Fibroblast of skin of scalp (primary cell): ENCODE measurements at regions not wholly inside any gene's neighbourhood (a gene's known extent, or its start where the extent isn't known, plus 50 kb on each side); places are given as distances from the start of the nearest gene placed in this dataset.

Experiments used
- DNase-seq: peaks from one replicate; pipeline ENCODE4 v3.0.0-alpha.2; 2013

DNA sequence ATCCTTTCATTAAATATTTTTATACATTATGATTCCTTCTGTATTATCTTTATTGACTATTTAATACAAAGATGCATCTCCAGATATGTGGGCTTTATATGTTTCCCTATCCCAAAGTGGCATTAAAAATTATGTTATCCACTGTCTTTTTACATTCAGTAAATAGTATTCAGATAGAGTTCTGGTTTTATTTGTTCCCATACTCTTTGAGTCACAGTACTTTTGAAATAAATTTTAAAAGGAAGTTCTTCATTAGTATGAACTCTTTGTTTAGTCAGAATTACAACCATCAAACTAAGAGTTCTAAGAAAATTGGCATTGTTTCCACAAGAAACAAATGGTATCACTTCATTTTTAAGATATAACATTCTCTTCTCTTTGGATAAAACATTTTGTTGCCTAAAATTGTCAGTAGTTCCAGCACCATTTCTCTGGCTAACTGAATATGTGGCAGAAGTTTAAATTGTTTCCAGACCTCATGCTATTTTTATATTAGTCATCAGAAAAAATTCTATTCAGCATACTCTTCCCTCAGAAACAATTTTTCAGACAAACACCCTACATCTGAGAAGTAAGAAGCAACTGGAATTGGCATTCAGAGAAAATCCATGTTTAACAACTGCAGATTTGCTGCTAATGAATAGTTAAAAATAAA is 88.5 kb upstream of the COL5A2 start:
- peak; percentile 92 for DNase-seq

DNA sequence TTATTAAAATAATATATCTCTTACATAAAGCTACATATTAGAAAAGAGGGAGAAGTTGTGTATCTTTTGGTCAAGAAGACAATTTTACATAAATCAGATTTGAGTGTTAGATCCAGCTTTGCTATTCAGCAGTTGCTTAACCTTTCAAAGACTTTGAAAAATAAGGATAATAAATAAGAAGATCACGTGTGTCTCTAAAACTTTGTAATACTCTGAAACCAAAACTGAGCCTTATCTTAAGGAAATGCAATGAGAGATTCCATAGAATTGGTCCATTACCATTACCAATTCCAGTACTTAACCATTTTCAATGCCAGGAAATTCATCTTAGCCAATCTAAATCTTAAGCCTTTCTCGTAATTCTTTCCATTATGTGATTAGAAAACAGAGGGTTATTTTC is 89.2 kb upstream of the COL5A2 start:
- peak; percentile 11 for DNase-seq

DNA sequence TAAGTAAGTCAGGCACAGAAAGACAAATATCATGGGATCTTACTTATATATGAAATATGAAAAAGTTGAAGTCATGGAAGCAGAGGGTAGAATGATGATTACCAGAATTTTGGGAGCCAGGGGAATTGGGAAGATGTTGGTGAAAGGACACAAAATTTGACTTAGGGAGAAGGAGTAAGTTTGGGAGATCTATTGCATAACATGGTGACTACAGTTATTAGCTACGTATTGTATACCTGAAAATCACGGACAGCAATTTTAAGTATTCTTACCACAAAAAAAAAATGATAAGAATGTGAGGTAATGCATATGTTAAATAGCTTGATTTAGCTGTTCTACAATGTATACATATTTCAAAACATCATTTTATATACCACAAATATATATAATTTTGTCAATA is 94.2 kb upstream of the COL5A2 start:
- DNase-seq = no peak

DNA sequence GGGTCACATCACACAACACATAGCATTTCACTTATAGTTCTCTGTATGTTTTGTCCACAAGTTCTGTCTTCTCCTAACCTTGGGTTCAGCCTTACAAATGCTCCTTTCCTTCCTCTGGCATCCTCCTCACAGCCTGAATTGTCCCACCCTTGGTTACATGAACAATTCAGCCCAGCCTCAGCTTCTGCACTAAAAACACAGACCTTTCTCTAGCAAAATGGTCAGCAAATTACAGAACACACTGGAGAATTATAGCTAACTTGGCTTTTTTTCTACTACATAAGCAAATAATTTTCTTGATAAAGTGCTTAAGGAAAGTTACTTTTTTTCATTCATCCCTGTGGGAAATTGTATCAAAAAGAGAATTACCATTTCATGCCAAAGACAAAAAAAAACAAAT is 94.8 kb upstream of the COL5A2 start:
- no peak for DNase-seq

DNA sequence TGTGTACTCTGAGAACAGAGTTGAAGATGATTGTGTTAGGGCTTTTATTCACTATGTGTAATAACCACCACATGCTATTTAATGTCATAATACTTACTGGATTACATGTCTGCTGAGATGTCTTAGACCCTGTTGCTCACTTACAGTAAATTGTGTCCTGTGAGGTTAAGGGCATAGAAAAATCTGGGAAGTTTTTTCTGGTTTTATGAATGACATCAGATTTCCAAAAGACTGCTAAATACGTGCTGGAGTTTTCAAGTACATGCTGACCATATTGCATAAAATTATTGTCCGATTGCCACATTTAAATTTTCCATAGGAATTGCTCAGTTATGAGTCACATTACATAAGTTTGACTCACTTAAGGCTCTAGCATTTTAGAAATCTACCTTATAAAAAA is 96.7 kb upstream of the COL5A2 start:
- peak; percentile 99 for DNase-seq

DNA sequence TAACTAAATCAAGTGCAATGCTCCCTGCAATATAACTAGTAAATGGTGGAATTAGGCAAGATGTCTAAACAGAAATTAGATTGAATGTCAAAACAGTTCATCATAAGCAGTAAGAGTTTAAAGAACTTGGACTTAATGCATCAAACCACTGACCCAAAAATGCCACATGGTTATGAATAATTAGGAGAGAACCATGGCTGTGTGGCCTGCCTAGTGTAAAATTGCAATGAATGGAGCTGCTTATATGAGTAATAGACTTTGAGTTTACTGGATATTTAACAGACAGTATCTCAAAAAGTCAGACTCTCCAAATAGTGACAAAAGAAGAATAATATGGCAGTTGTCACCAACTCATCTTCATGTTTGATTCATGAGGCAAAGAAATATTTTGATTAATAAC is 101.6 kb upstream of the COL5A2 start:
- peak; percentile 60 for DNase-seq

DNA sequence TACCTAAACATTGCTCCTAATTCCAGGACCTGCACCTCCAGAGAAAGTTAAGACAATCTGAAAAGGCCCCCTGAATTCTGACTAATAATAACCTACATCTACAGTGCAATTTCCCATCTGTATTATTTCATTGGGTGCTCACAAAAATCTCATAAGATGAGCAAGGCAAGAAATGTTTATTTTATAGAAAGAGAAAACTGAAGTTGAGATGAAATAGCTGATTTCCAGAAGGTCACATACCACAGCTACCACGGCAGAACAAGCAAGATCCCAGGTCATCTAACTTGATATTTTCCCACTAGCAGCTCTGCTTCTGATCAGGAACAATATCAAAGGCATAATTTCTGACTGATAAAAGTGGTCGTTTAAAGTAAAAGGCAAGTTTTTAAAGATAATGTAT is 105.8 kb upstream of the COL5A2 start:
- peak; percentile 44 for DNase-seq

DNA sequence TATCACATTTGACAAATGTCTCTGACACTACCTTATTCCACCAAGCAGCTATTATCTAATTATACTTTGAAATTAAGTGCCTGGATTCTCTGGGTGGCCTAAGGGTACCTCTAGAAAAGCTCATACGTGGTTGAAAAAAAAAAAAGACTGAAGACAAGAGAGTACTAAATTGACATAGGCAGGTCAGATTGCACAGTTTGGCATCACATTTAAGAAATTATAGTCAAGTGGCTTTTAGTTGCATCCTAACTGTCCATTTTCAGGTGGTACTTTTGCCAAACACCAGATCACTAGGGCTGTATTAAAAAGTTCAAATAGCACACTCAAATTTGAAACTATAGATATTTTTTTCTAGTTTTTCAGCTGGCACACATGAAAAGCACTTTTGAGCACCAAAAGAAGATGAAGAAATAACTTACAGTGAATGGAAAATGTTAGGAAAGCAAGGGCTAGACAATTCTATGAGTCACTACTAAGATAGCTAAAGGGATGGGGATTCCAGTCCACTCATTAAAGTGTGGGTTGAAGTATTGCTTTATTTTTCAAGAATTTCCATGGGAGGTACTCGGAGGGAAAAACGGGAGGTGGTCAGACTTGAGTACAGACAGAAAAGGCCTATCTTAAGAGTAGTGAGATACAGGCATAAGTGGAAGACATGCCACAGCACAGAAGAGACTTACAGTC is 106.5 kb upstream of the COL5A2 start:
- DNase-seq = peak; percentile 96

DNA sequence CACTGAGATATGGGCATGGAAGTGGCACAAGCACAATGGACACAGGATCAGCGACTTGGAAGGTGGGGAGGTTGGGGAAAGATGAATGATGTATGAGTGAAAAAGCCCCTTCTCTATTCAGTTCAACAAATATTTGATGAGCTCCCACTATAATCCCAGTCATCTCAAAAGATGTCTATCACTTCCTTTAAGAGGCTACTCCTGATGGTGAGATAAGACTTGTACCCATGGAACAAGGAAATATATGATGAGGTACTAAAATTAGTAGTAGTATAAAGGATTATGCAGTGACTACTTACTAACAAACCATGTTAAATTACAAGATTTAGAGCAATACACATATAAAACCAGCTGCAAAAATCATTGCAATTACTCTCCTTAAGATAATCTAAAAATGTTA is 107.8 kb upstream of the COL5A2 start:
- DNase-seq = no peak

DNA sequence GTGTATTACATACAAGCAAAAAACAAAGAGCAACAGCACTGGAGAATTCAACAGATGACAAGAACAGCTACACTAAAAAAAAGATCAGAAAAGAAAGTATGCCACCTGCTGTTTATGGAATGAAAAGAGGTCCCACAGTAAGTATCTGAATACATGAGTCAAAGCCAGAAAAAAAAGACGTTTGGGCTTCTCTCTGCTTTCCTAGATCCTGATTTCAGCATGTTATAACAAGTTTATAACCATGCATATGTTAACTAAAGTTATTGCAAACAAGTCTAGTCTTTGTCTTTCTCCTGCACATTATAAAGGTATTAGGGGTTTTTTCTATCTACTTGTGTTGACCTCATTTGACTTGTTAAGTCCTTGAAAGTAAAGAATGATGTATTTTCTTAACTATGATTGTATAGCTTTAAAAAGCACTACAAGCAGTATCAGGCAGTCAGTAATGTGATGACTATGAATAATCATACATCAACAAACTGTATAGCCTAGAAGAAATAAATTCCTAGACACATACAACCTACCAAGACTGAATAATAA is 108.5 kb upstream of the COL5A2 start:
- DNase-seq = peak; percentile 90

DNA sequence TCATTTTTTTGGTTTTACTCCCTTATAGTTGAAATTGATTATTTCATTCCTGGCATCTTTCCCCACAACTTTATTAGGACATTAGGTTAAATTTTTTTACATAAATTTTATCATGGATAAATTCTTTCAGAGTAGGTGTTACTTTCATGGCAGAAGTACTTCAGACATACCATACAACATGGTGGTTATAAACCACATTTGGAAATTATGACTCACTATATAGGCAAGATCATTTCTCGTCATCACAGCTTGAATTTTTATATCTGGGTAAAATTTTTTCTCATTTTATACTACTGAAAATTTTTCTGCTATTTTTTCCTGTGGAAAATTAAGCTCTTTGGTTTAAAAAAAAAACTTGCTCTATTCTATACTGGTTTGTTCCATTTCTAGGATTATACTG is 111.9 kb upstream of the COL5A2 start:
- DNase-seq = peak; percentile 71

DNA sequence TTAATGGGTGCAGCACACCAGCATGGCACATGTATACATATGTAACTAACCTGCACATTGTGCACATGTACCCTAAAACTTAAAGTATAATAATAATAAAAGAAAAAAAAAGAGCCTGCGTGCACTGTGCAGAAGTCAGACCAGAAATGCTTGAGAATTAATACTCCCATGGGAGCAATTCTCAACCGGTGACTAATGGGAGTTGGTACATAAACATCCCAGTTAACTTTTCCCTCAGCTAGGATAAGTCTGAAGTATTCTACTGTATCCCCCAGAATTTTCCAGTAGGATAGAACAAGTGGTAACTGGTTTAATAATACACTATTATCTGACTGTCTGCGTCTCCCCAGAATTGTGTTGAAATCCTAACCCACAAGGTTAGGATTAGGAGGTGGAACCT is 113.6 kb upstream of the COL5A2 start:
- peak; percentile 92 for DNase-seq

DNA sequence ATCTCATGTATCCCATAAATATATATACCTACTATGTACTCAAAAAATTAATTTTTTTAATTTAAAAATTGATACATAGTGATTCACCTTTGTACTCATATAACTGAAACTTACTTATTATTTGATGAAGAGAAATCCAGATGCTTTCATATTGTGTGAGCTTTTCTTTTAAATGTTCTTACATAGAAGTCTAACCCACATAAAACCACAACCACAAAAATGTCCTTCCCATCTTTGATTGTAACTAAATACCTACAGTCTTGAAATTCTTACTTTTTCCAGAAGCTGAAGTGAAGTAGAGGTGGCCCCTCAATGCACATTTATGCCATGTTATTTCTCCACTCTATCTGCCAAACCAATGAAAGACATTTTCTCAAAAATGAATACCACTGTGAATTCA is 117.9 kb upstream of the COL5A2 start:
- DNase-seq = peak; percentile 82

DNA sequence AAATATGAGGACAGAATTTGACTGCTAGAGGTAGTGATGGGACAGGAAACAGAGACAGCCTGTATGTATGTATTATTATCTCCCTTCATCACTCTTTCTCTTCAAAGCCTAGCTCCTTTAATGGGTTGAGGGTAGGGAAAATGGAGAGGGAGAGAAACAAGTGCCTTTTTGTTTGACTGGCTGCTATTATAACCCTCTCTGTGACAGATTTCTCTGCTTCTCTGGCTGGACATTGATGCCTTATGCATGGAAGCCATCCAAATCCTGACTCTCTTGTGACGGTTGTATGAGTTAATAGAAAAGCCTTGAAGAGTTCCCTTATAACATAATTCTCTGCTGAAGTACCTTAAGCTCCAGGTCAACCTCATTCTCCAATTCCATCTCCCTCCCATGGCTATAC is 118.5 kb upstream of the COL5A2 start:
- peak; percentile 35 for DNase-seq

DNA sequence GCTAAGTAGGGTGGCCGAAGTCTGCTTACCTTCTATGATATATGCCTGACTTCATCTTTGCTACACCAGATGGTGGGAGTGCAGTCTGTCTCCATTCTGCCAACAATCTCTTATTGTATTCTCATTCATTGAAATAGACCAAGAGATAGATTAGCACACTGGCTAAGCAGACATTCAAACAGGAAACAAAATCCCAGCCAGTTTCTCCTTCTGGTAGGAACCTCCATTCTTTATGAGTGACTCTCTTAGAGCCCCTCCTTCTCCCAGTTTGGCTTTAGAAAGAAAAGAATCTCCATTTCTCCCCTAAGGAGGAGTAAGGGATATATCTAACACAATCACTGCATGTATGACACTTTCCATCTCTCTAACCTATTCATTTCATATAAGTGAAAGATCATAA is 118.9 kb upstream of the COL5A2 start:
- DNase-seq = peak; percentile 45

DNA sequence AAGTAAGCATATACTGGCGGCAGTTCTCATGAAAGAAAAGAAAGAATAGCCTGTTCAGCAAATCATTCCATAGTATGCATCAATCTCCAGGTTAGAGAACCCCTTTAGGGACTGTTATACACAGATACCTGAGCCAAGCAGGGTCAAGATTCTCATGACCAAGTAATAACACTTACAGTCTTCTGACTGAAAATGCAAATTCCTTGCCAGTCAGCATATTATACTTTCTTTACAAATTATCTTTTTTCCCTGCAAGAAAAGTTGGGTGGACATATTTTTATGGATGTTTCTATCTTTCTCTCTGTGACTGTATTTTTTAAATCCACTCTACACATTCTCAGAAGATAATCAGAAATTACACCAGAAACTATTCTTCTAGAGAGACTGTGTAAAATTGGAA is 120.4 kb upstream of the COL5A2 start:
- no peak for DNase-seq

DNA sequence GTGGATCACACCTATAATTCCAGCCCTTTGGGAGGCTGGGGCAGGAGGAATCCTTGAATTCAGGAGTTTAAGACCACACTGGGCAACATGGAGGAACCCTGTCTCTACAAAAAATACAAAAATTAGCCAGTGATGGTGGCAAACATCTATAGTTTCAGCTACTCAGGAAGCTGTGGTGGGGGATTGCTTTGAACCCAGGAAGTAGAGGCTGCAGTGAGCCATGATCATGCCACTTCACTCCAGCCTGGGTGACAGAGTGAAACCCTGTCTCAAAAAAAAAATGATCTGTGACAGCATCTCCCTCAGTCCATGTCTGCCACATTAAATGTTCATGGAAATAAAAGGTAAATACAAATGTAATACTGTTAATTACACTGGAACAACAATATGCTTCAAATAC is 121.4 kb upstream of the COL5A2 start:
- no peak for DNase-seq

DNA sequence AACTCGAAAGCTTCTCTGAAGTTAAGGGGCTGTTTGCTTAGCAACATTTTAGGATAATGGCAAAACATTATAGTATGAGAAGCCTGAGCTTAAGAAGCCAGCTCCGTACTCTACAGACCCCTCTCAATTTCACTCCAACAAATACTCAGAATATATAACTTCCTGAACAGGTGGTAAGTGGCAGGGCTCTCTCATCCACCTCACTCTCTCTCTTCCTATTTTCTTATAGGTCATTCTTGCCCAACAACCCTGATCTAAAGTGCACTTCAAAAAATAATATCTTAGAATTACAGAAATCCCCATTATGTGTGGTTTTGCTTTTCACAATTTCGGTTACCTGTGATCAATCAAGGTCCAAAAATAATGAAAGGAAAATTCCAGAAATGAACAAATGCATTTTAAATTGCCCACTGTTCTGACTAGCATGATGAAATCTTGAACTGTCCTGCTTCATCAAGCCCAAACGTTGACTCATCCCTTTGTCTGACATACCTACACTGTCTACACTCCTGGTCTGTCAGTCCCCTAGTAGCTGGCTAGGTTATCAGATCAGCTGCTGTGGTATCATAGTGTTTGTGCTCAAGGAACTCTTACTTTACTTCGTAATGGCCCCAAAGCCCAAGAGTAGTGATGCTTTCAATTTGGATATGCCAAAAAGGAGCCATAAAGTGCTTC is 122.8 kb upstream of the COL5A2 start:
- peak; percentile 34 for DNase-seq

DNA sequence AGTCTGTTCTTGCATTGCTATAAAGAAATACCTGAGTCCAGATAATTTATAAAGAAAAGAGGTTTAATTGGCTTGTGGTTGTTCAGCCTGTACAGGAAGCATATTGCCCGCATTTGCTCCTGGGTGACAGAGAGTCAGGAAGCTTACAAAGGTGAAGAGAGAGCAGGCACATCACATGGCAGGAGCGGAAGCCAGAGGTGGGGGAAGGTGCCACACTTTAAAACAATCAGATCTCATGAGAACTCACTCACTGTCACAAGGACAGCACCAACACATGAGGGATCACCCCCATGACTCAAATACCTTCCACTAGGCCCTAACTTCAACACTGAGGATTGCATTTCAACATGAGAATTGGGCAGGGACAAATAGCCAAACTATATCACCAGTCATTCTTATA is 124.8 kb upstream of the COL5A2 start:
- DNase-seq = no peak

DNA sequence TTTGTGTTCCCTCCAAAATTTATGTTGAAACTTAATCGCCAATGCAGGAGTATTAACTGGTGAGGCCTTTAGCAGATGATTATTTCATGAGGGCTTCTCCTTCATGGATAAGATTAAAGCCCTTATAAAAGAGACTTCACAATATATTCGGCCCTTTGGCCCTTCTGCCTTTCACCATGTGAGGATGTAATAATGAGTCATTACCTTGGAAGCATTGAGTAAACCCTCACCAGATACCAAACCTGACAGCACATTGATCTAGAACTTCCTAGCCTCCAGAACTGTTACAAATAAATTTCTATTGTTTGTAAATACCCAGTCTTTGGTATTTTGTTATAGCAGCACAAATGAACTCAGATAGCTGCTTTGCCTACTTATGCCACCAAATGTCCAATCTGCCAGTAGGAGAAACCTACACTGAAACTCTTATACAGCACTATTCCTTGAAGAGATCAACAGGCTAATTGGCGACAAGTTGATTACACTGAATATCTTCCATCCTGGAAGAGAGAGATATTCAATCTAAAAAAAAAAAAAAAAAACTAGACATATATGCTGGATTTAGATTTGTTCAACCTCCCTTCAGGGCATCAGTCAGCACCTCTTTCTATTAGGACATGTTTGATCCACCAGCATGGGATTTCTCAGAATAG is 125.9 kb upstream of the COL5A2 start:
- DNase-seq = peak; percentile 30

DNA sequence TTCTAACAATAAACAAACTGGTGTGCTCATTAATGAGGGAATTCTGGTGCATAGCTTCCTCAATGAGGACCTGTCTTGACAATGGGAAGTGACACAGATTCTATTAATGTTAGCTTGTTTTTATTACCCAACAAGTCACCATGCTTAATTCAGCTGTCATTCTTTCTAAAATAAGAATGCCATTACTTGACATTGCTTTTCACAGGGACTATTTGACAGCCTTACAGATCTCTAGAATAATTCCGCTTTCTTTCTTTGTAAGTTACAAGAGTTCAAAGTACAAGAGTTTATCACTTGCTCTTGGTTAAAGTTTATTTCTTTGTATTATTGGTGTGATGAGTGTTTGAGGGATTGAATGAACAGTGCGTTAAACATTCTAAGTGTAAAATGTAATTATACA is 127.0 kb upstream of the COL5A2 start:
- DNase-seq = no peak

DNA sequence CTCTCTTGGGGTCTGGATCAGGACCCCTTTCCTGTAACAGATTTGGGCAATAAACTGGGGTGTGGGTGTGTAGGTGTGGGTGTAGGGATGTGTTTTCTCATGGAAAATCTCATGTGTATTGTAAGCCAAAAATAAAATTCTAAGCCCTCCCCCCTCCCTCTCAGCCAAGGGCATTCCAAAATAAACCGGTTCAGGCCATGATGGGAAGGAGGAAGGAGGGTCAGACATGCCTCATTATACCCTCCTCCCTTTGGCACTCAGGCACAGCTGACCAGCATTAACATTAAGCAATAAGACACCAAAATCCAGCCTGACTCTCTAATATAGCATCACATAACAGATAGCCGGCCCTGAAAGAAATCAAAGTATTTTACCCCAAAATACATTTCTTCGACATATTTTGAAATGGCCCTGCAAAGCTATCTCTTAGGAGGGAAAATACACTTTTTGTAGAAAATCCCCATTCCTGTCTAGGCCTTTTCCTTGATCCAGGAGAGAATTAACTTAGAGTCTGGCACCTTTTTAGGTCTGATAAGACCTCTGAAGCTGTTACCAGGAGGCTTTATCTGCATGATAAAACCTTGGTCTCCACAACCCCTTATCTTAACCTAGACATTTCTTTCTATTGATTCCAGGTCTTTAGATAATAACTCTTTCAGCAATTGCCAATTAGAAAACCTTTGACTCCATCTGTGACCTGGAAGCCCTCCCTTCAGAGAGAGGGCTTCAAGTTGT is 128.7 kb upstream of the COL5A2 start:
- DNase-seq = no peak

DNA sequence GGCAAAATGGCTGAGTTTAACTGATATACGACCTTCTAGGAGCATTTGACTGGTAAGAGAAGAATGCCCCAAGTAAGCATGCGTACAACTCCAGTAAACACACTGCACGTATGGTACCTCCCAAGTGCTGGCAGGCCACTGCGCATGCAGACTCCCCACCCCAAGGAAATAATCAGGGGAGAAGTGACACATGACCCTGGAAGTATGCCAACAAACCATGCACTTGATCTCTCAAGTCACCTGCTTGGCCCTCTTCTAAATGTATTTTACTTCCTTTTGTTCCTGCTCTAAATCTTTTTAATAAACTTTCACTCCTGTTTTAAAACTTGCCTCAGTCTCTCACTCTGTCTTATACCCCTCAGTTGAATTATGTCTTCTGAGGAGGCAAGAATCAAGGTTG is 129.8 kb upstream of the COL5A2 start:
- no peak for DNase-seq
